Breast epithelium (tissue), 3 donors: ENCODE measurements at regions not wholly inside any gene's neighbourhood (a gene's known extent, or its start where the extent isn't known, plus 50 kb on each side); places are given as distances from the start of the nearest gene placed in this dataset.

Experiments
- POLR2A ChIP-seq: fragments of 450-650 bp; IDR thresholded peaks from one replicate; pipeline ENCODE4 v1.6.1; 2016; ENCODE audit warnings: antibody characterized with exemption, mild to moderate bottlenecking, moderate library complexity
- POLR2AphosphoS5 ChIP-seq, 3 donors: sonication (generic); formaldehyde crosslinking; IDR thresholded peaks; one replicate each; pipeline ENCODE4 v1.6.1; 2017; ENCODE audit warnings: antibody characterized with exemption in 3 of 3
- TF ChIP-seq, protein P1 (sequence below), 3 donors: fragments of 450-650 bp; IDR thresholded peaks; one replicate each; pipeline ENCODE4 v1.5.1; 2016 to 2017; ENCODE audit warnings: antibody characterized with exemption in 3 of 3, mild to moderate bottlenecking in 3 of 3, moderate library complexity in 3 of 3

DNA sequence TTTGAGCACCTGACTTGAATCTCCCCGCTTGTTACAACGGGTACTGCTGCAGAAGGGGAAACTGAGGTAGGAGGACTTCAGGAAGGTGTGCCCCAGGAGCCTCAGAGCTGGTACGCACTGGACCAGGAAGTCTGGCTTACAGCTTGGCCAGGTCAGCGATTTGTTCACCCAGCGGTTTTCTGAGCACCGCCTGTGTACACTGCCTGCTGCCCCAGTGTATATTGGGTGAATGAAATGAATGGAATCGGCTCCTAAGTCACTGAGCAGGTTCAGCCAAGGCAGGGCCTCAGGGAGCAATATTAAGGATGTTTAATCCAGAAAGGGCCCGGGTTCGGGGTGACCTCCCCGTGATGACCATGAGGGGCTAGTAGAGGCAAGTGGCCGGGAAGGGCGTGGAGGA, 164.0 kb upstream of the CIBAR2 start:
- TF ChIP-seq, protein P1, sequence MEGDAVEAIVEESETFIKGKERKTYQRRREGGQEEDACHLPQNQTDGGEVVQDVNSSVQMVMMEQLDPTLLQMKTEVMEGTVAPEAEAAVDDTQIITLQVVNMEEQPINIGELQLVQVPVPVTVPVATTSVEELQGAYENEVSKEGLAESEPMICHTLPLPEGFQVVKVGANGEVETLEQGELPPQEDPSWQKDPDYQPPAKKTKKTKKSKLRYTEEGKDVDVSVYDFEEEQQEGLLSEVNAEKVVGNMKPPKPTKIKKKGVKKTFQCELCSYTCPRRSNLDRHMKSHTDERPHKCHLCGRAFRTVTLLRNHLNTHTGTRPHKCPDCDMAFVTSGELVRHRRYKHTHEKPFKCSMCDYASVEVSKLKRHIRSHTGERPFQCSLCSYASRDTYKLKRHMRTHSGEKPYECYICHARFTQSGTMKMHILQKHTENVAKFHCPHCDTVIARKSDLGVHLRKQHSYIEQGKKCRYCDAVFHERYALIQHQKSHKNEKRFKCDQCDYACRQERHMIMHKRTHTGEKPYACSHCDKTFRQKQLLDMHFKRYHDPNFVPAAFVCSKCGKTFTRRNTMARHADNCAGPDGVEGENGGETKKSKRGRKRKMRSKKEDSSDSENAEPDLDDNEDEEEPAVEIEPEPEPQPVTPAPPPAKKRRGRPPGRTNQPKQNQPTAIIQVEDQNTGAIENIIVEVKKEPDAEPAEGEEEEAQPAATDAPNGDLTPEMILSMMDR (IDR thresholded peaks at IDR 0.05) = no peak
- no peak for TF ChIP-seq POLR2AphosphoS5 (IDR thresholded peaks at IDR 0.05)
- TF ChIP-seq POLR2A = no peak
